Fibroblast of mammary gland (primary cell): ENCODE measurements at regions not wholly inside any gene's neighbourhood (a gene's known extent, or its start where the extent isn't known, plus 50 kb on each side); places are given as distances from the start of the nearest gene placed in this dataset.

Experiments used
- DNase-seq: peaks from one replicate; pipeline ENCODE4 v3.0.0-alpha.2; 2010; ENCODE audit warnings: low read depth
- H3K4me3 ChIP-seq: 2 replicates; pipeline ENCODE4 v1.5.1; 2011; ENCODE audit warnings: low read depth, mild to moderate bottlenecking, low read length, moderate library complexity; ENCODE audit not compliant: control insufficient read depth
- CTCF ChIP-seq: conservative IDR thresholded peaks from 2 replicates; pipeline ENCODE4 v1.5.1; 2011; ENCODE audit warnings: low read depth, low read length, inconsistent platforms; ENCODE audit not compliant: control insufficient read depth, insufficient read depth

GRCh38 chr4:63036159-63036866 lies 1372.9 kb downstream of the TECRL start:
- TF ChIP-seq CTCF: no peak
- no peak for DNase-seq
- no peak overlapping the region for H3K4me3 ChIP-seq

GRCh38 chr4:63029380-63029779 lies 1379.9 kb downstream of the TECRL start:
- H3K4me3 ChIP-seq: no peak overlapping the region
- no peak for DNase-seq
- TF ChIP-seq CTCF: no peak

- no peak for TF ChIP-seq CTCF
- DNase-seq: no peak
- no peak overlapping the region for H3K4me3 ChIP-seq
These were observed 1388.6 kb downstream of the TECRL start for GRCh38 chr4:63020661-63021060.

GRCh38 chr4:63017300-63017699 lies 1392.0 kb downstream of the TECRL start:
- no peak for TF ChIP-seq CTCF
- DNase-seq: no peak
- H3K4me3 ChIP-seq: no peak overlapping the region

- no peak overlapping the region for H3K4me3 ChIP-seq
- no peak for DNase-seq
- TF ChIP-seq CTCF: no peak
These were observed 1438.4 kb downstream of the TECRL start for GRCh38 chr4:62970846-62971245.

- DNase-seq: no peak
- TF ChIP-seq CTCF: no peak
- no peak overlapping the region for H3K4me3 ChIP-seq
These were observed 1448.8 kb downstream of the TECRL start for GRCh38 chr4:62960415-62960814.

- no peak for TF ChIP-seq CTCF
- DNase-seq: no peak
These were observed 1455.5 kb downstream of the TECRL start for GRCh38 chr4:62953752-62954151.

More at GRCh38 chr4:62953752-62954151, 1455.5 kb downstream of the TECRL start:
- H3K4me3 ChIP-seq: no peak overlapping the region
